SK-N-SH treated with all-trans-retinoic acid at 6 μM for 48 hours (cell line): ENCODE measurements at regions not wholly inside any gene's neighbourhood (a gene's known extent, or its start where the extent isn't known, plus 50 kb on each side); places are given as distances from the start of the nearest gene placed in this dataset.

ENCODE experiments used
- ATAC-seq: fragments of 200-7000 bp; cut with Tn5 transposase; 3 replicates; pipeline ENCODE4 v1.9.1; 2020; ENCODE audit warnings: mild to moderate bottlenecking, moderate library complexity
- ARNTL ChIP-seq: fragments of 450-650 bp; formaldehyde crosslinking; IDR thresholded peaks from 2 replicates; pipeline ENCODE4 v1.5.0; 2020; ENCODE audit warnings: low read depth, mild to moderate bottlenecking, moderate library complexity, borderline replicate concordance
- BACH2 ChIP-seq: fragments of 250-450 bp; sonication (Bioruptor Pico); IDR thresholded peaks from 2 replicates; pipeline ENCODE4 v1.9.0; 2021; ENCODE audit warnings: mild to moderate bottlenecking, borderline replicate concordance
- CREB5 ChIP-seq: fragments of 250-450 bp; sonication (Bioruptor Pico); IDR thresholded peaks from 2 replicates; pipeline ENCODE4 v1.5.1; 2020; ENCODE audit warnings: low read depth, mild to moderate bottlenecking, moderate library complexity
- CSDC2 ChIP-seq: fragments of 250-450 bp; sonication (Bioruptor Pico); IDR thresholded peaks from 2 replicates; pipeline ENCODE4 v1.5.0; 2020; ENCODE audit warnings: mild to moderate bottlenecking, moderate library complexity
- CSRNP3 ChIP-seq: fragments of 250-450 bp; sonication (Bioruptor Pico); IDR thresholded peaks from 2 replicates; pipeline ENCODE4 v1.5.1; 2021; ENCODE audit warnings: mild to moderate bottlenecking, moderate library complexity
- ESRRG ChIP-seq: fragments of 250-450 bp; sonication (Bioruptor Pico); IDR thresholded peaks from 2 replicates; pipeline ENCODE4 v1.6.1; 2021; ENCODE audit warnings: mild to moderate bottlenecking
- GLIS3 ChIP-seq: fragments of 250-450 bp; sonication (Bioruptor Pico); IDR thresholded peaks from 2 replicates; pipeline ENCODE4 v1.5.0; 2020; ENCODE audit warnings: mild to moderate bottlenecking, moderate library complexity
- ISL1 ChIP-seq: fragments of 250-450 bp; sonication (Bioruptor Pico); IDR thresholded peaks from 2 replicates; pipeline ENCODE4 v2.1.2; 2022; ENCODE audit warnings: mild to moderate bottlenecking, moderate library complexity
- OSR1 ChIP-seq: fragments of 250-450 bp; sonication (Bioruptor Pico); IDR thresholded peaks from 2 replicates; pipeline ENCODE4 v1.8.0; 2022; ENCODE audit warnings: moderate library complexity, mild to moderate bottlenecking, inconsistent platforms
- PPARA ChIP-seq: fragments of 250-450 bp; sonication (Bioruptor Pico); IDR thresholded peaks from 2 replicates; pipeline ENCODE4 v1.5.0; 2020; ENCODE audit warnings: mild to moderate bottlenecking, borderline replicate concordance
- RARB ChIP-seq: fragments of 250-450 bp; sonication (Bioruptor Pico); IDR thresholded peaks from 2 replicates; pipeline ENCODE4 v1.8.0; 2021; ENCODE audit warnings: mild to moderate bottlenecking, moderate library complexity
- TCF4 ChIP-seq: fragments of 250-450 bp; sonication (Bioruptor Pico); IDR thresholded peaks from 2 replicates; pipeline ENCODE4 v1.8.0; 2021; ENCODE audit warnings: mild to moderate bottlenecking, moderate library complexity, borderline replicate concordance
- TOX ChIP-seq: fragments of 250-450 bp; sonication (Bioruptor Pico); IDR thresholded peaks from 2 replicates; pipeline ENCODE4 v1.8.0; 2021; ENCODE audit warnings: mild to moderate bottlenecking, moderate library complexity, borderline replicate concordance
- TSHZ2 ChIP-seq: fragments of 250-450 bp; sonication (Bioruptor Pico); IDR thresholded peaks from 2 replicates; pipeline ENCODE4 v1.5.0; 2020; ENCODE audit warnings: mild to moderate bottlenecking, moderate library complexity
- ZC3H10 ChIP-seq: fragments of 250-450 bp; sonication (Bioruptor Pico); IDR thresholded peaks from 2 replicates; pipeline ENCODE4 v1.5.1; 2021; ENCODE audit warnings: mild to moderate bottlenecking, moderate library complexity
- ZFP3 ChIP-seq: fragments of 250-450 bp; sonication (Bioruptor Pico); IDR thresholded peaks from 2 replicates; pipeline ENCODE4 v1.5.0; 2020; ENCODE audit warnings: mild to moderate bottlenecking, moderate library complexity
- ZFP30 ChIP-seq: fragments of 450-650 bp; formaldehyde crosslinking; IDR thresholded peaks from 2 replicates; pipeline ENCODE4 v1.5.0; 2022; ENCODE audit warnings: mild to moderate bottlenecking, moderate library complexity
- ZNF565 ChIP-seq: fragments of 450-650 bp; formaldehyde crosslinking; conservative IDR thresholded peaks from 2 replicates; pipeline ENCODE4 v1.5.0; 2020; ENCODE audit warnings: low read depth, mild to moderate bottlenecking, moderate library complexity
- ZNF70 ChIP-seq: fragments of 450-650 bp; formaldehyde crosslinking; IDR thresholded peaks from 2 replicates; pipeline ENCODE4 v1.5.0; 2020; ENCODE audit warnings: mild to moderate bottlenecking, moderate library complexity
- ZNF8 ChIP-seq: fragments of 450-650 bp; formaldehyde crosslinking; IDR thresholded peaks from 2 replicates; pipeline ENCODE4 v1.5.0; 2020; ENCODE audit warnings: mild to moderate bottlenecking, moderate library complexity
- TF ChIP-seq, protein P1 (sequence below): fragments of 250-450 bp; sonication (Bioruptor Pico); IDR thresholded peaks from 2 replicates; pipeline ENCODE4 v1.8.0; 2021; ENCODE audit warnings: low read depth, mild to moderate bottlenecking, moderate library complexity, borderline replicate concordance
- TF ChIP-seq, protein P2 (sequence below): fragments of 250-450 bp; sonication (Bioruptor Pico); IDR thresholded peaks from 2 replicates; pipeline ENCODE4 v1.8.0; 2020; ENCODE audit warnings: mild to moderate bottlenecking, moderate library complexity, borderline replicate concordance

DNA sequence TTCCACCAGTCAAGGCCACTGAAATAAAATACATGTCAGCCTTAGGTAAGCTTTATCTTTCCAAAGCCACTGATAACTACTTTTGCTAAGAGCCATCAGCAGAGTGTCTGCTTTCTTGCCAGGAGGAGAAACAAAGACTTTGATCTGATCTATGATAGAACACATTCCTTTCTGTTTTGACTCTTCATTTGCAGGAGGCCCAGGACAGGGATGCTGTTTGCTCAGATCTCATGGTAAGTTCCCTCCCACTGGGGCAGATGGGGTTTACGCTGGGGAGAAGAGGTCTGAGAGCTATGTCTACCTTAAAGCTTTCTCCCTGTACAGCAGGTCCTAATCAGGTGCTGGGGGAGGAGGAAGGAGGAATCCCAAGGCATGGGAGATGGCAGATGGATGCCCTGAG, 497.6 kb downstream of the NTRK2 start:
- TF ChIP-seq, protein P1, sequence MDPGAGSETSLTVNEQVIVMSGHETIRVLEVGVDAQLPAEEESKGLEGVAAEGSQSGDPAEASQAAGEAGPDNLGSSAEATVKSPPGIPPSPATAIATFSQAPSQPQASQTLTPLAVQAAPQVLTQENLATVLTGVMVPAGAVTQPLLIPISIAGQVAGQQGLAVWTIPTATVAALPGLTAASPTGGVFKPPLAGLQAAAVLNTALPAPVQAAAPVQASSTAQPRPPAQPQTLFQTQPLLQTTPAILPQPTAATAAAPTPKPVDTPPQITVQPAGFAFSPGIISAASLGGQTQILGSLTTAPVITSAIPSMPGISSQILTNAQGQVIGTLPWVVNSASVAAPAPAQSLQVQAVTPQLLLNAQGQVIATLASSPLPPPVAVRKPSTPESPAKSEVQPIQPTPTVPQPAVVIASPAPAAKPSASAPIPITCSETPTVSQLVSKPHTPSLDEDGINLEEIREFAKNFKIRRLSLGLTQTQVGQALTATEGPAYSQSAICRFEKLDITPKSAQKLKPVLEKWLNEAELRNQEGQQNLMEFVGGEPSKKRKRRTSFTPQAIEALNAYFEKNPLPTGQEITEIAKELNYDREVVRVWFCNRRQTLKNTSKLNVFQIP, result no peak
- TF ChIP-seq TOX (CRISPR knock-in tag), result no peak
- TF ChIP-seq ZNF565, result no peak
- TF ChIP-seq PPARA (CRISPR knock-in tag), result no peak
- TF ChIP-seq TSHZ2 (CRISPR knock-in tag), result no peak
- TF ChIP-seq RARB (CRISPR knock-in tag), result no peak
- no peak for TF ChIP-seq ZNF8 (CRISPR knock-in tag)
- TF ChIP-seq ZNF70 (CRISPR knock-in tag), result no peak
- TF ChIP-seq ZFP30 (CRISPR knock-in tag), result no peak
- TF ChIP-seq CSDC2, result no peak
- TF ChIP-seq ZC3H10, result no peak
- TF ChIP-seq CREB5 (CRISPR knock-in tag), result no peak
- no peak for TF ChIP-seq TCF4 (CRISPR knock-in tag)
- no peak for TF ChIP-seq ESRRG (CRISPR knock-in tag)
- no peak for TF ChIP-seq GLIS3 (CRISPR knock-in tag)
- TF ChIP-seq ARNTL (CRISPR knock-in tag), result no peak
- TF ChIP-seq, all 23 proteins: peak for 0
- no peak for ATAC-seq

GRCh38 chr9:85163825-85164224, 494.3 kb downstream of the NTRK2 start:
- ATAC-seq, result no peak
- no peak for TF ChIP-seq OSR1
- TF ChIP-seq, protein P2, sequence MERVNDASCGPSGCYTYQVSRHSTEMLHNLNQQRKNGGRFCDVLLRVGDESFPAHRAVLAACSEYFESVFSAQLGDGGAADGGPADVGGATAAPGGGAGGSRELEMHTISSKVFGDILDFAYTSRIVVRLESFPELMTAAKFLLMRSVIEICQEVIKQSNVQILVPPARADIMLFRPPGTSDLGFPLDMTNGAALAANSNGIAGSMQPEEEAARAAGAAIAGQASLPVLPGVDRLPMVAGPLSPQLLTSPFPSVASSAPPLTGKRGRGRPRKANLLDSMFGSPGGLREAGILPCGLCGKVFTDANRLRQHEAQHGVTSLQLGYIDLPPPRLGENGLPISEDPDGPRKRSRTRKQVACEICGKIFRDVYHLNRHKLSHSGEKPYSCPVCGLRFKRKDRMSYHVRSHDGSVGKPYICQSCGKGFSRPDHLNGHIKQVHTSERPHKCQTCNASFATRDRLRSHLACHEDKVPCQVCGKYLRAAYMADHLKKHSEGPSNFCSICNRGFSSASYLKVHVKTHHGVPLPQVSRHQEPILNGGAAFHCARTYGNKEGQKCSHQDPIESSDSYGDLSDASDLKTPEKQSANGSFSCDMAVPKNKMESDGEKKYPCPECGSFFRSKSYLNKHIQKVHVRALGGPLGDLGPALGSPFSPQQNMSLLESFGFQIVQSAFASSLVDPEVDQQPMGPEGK, result no peak
- TF ChIP-seq ZC3H10, result no peak

DNA sequence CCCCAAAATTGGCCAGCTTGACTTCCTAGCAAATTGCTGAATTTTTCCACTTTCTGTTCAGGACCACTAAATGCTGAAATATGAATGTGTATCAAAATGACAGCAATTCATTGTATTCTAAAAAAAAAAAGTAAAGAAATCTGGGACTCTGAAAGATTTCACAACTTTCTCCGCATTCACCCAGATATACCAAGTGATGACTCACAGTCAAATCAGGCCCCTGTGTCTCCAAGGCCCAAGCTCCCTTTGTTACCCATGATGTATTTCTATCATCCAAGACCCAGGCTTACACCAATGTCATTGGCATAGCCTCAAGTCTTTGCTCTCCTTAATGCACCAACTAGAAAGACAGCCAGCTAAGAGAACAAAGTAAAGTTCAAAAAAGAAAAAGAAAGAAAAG, 493.9 kb downstream of the NTRK2 start:
- no peak for ATAC-seq
- TF ChIP-seq ZFP3 (CRISPR knock-in tag) (no peak), CSRNP3 (no peak), CSDC2 (no peak), ZC3H10 (no peak), CREB5 (CRISPR knock-in tag) (no peak), ZNF70 (CRISPR knock-in tag) (no peak), ARNTL (CRISPR knock-in tag) (no peak), PPARA (CRISPR knock-in tag) (no peak), BACH2 (CRISPR knock-in tag) (no peak), ZNF8 (CRISPR knock-in tag) (no peak), ISL1 (no peak)
- TF ChIP-seq, protein P2, result no peak
- TF ChIP-seq, protein P1, result no peak
